Fibroblast of lung (primary cell): ENCODE measurements at regions not wholly inside any gene's neighbourhood (a gene's known extent, or its start where the extent isn't known, plus 50 kb on each side); places are given as distances from the start of the nearest gene placed in this dataset.

ENCODE experiments used
- EZH2 ChIP-seq: IDR thresholded peaks from 2 replicates; pipeline ENCODE4 v1.5.1; 2012; ENCODE audit warnings: low read length, control low read depth, mild to moderate bottlenecking; ENCODE audit errors: missing control alignments
- TF ChIP-seq, protein P1 (sequence below), 2 donors: IDR thresholded peaks in 1 of 2; conservative IDR thresholded peaks in 1 of 2; 1 replicate in 1 of 2; 2 replicates in 1 of 2; pipeline ENCODE4 v1.5.1; 2011 to 2012; ENCODE audit warnings: low read length in 2 of 2, control low read depth in 1 of 2, inconsistent platforms in 1 of 2, low read depth in 1 of 2, mild to moderate bottlenecking in 1 of 2

DNA sequence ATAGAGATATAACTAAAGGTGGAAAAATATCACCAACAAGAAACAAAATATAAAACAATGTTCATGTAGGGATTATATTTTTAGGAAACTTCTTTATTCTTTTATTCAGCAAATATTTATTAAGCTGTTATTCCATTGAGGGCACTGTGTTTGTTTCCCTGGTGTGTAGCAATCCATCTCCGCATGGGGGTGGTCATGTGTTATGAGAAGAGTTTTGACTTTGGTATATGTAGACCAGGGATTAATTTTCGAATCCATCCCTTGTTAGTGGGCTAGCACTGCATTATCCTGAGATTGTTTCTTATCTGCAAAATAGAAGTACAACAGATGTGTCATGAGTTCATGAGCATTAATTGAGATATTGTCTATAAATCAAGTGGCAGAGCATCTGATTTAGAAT is 190.2 kb upstream of the LRRC7 start:
- TF ChIP-seq, protein P1, sequence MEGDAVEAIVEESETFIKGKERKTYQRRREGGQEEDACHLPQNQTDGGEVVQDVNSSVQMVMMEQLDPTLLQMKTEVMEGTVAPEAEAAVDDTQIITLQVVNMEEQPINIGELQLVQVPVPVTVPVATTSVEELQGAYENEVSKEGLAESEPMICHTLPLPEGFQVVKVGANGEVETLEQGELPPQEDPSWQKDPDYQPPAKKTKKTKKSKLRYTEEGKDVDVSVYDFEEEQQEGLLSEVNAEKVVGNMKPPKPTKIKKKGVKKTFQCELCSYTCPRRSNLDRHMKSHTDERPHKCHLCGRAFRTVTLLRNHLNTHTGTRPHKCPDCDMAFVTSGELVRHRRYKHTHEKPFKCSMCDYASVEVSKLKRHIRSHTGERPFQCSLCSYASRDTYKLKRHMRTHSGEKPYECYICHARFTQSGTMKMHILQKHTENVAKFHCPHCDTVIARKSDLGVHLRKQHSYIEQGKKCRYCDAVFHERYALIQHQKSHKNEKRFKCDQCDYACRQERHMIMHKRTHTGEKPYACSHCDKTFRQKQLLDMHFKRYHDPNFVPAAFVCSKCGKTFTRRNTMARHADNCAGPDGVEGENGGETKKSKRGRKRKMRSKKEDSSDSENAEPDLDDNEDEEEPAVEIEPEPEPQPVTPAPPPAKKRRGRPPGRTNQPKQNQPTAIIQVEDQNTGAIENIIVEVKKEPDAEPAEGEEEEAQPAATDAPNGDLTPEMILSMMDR (conservative IDR thresholded peaks at IDR 0.05 in 1 of 2, IDR thresholded peaks at IDR 0.05 in 1 of 2; ENCODE audit: low read depth in 1 of 2, low read length in 2 of 2) = no peak
- TF ChIP-seq EZH2 = no peak
